SJCRH30 (cell line): ENCODE measurements at regions not wholly inside any gene's neighbourhood (a gene's known extent, or its start where the extent isn't known, plus 50 kb on each side); places are given as distances from the start of the nearest gene placed in this dataset.
A peak's percentile ranks its signal among the peaks of the same experiment; 100 is the strongest.

Source experiments
- DNase-seq, 2 experiments: peaks; one replicate each; pipeline ENCODE4 v3.0.0-alpha.2; 2015 to 2020
- H3K27ac ChIP-seq: fragments of 250-450 bp; sonication (Bioruptor Pico); 2 replicates; pipeline ENCODE4 v1.5.1; 2020; ENCODE audit warnings: mild to moderate bottlenecking, moderate library complexity
- H3K27me3 ChIP-seq: fragments of 250-450 bp; sonication (Bioruptor Pico); 2 replicates; pipeline ENCODE4 v1.5.1; 2020; ENCODE audit warnings: mild to moderate bottlenecking, moderate library complexity
- H3K36me3 ChIP-seq: fragments of 250-450 bp; sonication (Bioruptor Pico); 2 replicates; pipeline ENCODE4 v1.5.1; 2020; ENCODE audit warnings: mild to moderate bottlenecking, moderate library complexity
- H3K4me1 ChIP-seq: fragments of 250-450 bp; sonication (Bioruptor Pico); 2 replicates; pipeline ENCODE4 v1.5.1; 2020; ENCODE audit warnings: mild to moderate bottlenecking, moderate library complexity
- H3K4me3 ChIP-seq: fragments of 250-450 bp; sonication (Bioruptor Pico); 2 replicates; pipeline ENCODE4 v1.5.1; 2020; ENCODE audit warnings: mild to moderate bottlenecking, moderate library complexity
- H3K9me3 ChIP-seq: fragments of 250-450 bp; sonication (Bioruptor Pico); replicated peaks from 2 replicates; pipeline ENCODE4 v1.5.1; 2020; ENCODE audit warnings: mild to moderate bottlenecking, moderate library complexity

DNA sequence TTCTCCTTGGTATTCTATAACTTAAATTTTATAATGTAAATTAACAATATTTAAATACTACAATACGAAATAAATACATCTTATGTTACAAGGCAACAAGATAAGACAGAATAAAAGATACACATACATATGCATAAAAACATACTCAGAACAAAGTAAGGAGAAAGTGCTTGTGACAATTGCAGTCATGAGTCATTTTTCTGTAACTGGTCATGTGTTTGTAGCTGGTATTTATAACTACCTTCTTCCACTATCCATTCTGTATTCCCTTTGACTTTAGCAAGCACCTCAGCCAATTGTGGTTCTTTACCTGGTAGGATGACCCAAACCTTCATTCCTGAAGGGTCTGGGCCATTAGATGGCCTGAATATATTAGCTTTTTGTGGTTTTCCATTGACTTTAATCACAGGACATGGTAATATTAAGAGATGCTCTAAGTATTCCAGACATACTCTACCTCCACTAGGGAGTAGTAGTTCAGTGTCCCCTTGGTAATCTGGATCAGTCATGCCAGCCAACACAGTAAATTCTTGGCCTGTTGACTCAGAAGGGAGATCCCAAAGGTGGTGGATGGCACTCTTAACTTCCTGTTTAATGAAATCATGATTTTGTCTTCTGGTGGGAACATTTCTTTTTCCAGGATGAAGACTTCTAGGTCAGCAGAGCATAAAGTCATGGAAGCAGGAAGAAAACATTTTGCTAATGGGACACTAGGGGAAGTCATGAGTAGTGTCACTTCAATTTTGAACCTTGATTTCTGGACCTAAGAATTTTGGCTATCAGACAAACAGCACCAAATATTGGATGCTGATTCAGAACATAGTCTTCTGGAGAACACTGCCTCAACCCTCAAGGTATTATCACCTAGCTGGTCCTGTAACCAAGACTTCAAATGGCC lies 733.7 kb upstream of the IGFBP3 start:
- no peak for DNase-seq
- H3K4me3 ChIP-seq, result no peak overlapping the region
- H3K27me3 ChIP-seq, result no peaks in the 10 kb centered on the region
- no peaks in the 10 kb centered on the region for H3K4me1 ChIP-seq
- H3K9me3 ChIP-seq, result no peaks in the 10 kb centered on the region
- no peaks in the 10 kb centered on the region for H3K36me3 ChIP-seq
- no peak overlapping the region for H3K27ac ChIP-seq

- no peaks in the 10 kb centered on the region for H3K27me3 ChIP-seq
Observed at GRCh38 chr7:46653848-46654247, 732.8 kb upstream of the IGFBP3 start.

GRCh38 chr7:46652317-46652716 lies 731.2 kb upstream of the IGFBP3 start:
- no peaks in the 10 kb centered on the region for H3K9me3 ChIP-seq
- no peak for DNase-seq
- H3K4me3 ChIP-seq, result no peak overlapping the region
- no peak overlapping the region for H3K27ac ChIP-seq
- H3K4me1 ChIP-seq, result no peaks in the 10 kb centered on the region
- H3K27me3 ChIP-seq, result no peaks in the 10 kb centered on the region
- H3K36me3 ChIP-seq, result no peaks in the 10 kb centered on the region

More at GRCh38 chr7:46653848-46654247, 732.8 kb upstream of the IGFBP3 start:
- H3K36me3 ChIP-seq, result no peaks in the 10 kb centered on the region
- H3K27ac ChIP-seq, result no peak overlapping the region
- H3K4me3 ChIP-seq, result no peak overlapping the region
- no peaks in the 10 kb centered on the region for H3K4me1 ChIP-seq
- no peak for DNase-seq
- H3K9me3 ChIP-seq, result no peaks in the 10 kb centered on the region

GRCh38 chr7:46651561-46652088 lies 730.6 kb upstream of the IGFBP3 start:
- Histone ChIP-seq H3K4me1 (no peaks in the 10 kb centered on the region), H3K36me3 (no peaks in the 10 kb centered on the region), H3K27me3 (no peaks in the 10 kb centered on the region), H3K27ac (no peak overlapping the region), H3K9me3 (no peaks in the 10 kb centered on the region), H3K4me3 (no peak overlapping the region)
- no peak for DNase-seq

DNA sequence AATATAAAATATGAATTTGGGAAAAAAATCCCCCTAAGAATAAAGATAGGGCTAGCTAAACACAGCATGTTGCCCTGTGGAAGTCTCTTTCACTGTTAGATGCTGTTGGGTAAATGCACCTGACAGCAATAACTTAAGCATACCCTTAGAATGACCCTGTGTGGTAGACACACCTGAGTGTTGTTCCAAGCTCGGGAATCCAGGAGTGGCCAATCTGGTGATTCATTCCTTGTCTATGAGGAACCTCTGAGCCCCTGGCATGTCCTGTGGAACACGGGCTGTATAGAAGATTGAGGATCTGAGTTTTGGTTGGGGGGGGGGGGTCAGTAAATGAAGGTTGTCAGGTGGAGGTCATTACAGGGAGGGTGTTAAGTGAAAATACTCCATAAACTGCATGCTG lies 730.0 kb upstream of the IGFBP3 start:
- no peak for DNase-seq
- H3K27me3 ChIP-seq, result no peaks in the 10 kb centered on the region
- no peaks in the 10 kb centered on the region for H3K4me1 ChIP-seq
- H3K27ac ChIP-seq, result no peak overlapping the region
- no peaks in the 10 kb centered on the region for H3K9me3 ChIP-seq
- H3K36me3 ChIP-seq, result no peaks in the 10 kb centered on the region
- no peak overlapping the region for H3K4me3 ChIP-seq

GRCh38 chr7:46649876-46650275 lies 728.8 kb upstream of the IGFBP3 start:
- no peak for DNase-seq
- Histone ChIP-seq H3K4me3 (no peak overlapping the region), H3K27me3 (no peaks in the 10 kb centered on the region), H3K36me3 (no peaks in the 10 kb centered on the region), H3K27ac (no peak overlapping the region), H3K9me3 (no peaks in the 10 kb centered on the region), H3K4me1 (no peaks in the 10 kb centered on the region)

DNA sequence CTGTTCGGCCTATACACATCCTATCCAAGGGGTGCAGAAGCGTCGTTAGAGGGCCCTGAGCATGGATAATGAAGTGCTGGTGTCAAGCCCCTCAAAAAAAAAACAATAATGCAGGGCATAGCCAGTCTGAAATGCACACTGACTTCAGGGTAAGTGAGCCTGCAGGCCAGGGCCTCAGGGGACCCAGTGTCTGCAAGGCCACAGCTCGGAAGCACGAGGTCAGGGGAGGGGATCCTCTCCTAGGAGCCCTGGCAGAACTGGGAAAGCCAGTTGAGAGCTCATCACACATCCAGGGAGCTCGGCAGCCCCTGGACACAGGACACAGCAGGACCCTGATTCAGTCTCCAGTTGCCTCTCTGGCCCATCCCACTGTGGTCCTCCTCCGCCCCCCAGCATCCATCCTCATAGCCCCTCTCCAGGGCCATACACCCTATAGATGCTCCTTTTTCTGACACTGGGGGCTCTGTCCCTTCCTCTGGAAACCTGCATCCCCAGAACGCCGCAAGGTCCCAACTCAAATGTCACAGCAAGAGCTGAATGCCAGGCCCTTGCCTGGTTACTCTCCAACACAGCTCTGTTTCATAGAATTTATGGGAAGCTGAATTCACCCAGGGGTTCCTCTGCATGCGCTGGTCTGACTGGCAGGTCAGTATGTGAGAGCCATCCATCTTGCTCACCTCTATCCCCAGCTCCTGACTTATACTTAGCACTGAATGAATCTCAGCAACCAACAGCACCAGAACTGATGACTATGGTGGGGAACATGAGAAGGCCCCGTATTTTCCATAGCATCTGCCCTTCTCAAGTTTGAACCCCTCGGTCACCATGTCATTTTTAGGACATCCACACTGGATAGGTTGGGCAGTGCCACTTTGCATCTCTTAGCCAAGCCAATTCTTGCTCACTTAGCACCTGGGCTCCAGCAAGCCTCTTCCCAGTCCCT lies 717.0 kb upstream of the IGFBP3 start:
- H3K9me3 ChIP-seq, result no peaks in the 10 kb centered on the region
- no peak for DNase-seq
- no peaks in the 10 kb centered on the region for H3K4me1 ChIP-seq
- no peaks in the 10 kb centered on the region for H3K36me3 ChIP-seq
- no peak overlapping the region for H3K4me3 ChIP-seq
- no peak overlapping the region for H3K27ac ChIP-seq
- no peaks in the 10 kb centered on the region for H3K27me3 ChIP-seq

DNA sequence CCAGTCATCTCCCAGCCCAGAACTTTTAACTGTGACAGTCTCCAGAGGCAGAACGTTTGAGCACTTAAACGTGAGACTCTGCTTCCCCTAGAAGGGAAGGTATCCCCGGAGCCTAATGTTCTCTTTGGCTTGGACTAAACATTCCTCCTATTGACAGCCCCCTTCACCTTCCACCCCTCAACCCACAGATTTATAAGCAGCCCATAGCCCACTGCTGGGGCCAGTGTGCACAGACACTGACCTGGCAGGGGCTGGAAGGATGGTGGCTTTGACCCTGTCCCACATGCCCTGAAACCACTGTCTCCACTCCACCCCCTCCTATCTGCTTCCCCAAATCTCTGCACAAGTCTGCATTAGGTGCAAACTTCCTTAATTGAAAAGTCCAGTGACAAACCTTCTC lies 715.0 kb upstream of the IGFBP3 start:
- no peak overlapping the region for H3K4me3 ChIP-seq
- no peaks in the 10 kb centered on the region for H3K36me3 ChIP-seq
- H3K27ac ChIP-seq, result no peak overlapping the region
- no peaks in the 10 kb centered on the region for H3K27me3 ChIP-seq
- DNase-seq, result no peak
- no peaks in the 10 kb centered on the region for H3K9me3 ChIP-seq
- H3K4me1 ChIP-seq, result no peaks in the 10 kb centered on the region

DNA sequence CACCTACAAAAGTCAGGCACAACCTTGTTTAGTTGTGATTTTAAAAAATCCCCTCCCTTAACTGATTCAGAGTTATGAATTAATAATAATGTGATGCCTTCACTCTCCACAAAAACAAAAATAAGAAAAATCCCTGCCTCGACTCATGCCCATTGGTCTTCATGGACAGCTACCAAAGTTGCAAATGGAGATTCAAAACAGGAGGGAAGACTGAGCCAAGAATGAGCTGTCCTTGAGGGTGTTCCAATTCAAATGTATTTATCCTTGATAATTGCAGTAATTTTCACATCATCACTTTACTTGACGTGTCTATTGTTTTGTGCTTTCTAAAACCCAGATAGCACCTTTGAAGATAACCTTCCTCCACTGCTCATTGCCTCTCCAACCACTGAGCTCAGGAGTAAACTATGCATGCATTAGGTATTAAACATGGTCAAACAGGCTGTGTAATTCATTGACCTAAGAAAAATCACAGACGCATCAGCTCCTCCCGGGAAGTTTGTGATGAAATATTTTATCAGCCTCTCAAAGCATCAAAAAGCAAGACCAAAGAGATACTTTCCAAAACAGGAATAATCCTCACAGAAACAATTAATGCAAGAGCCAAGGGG lies 712.7 kb upstream of the IGFBP3 start:
- Histone ChIP-seq H3K27ac (no peak overlapping the region), H3K36me3 (no peaks in the 10 kb centered on the region), H3K4me1 (peaks cover 11% of the 10 kb centered on the region), H3K9me3 (no peaks in the 10 kb centered on the region), H3K27me3 (no peaks in the 10 kb centered on the region), H3K4me3 (no peak overlapping the region)
- no peak for DNase-seq

- no peak overlapping the region for H3K4me3 ChIP-seq
- H3K27me3 ChIP-seq, result no peaks in the 10 kb centered on the region
- H3K4me1 ChIP-seq, result peaks cover 11% of the 10 kb centered on the region
- H3K27ac ChIP-seq, result no peak overlapping the region
- H3K9me3 ChIP-seq, result no peaks in the 10 kb centered on the region
- no peaks in the 10 kb centered on the region for H3K36me3 ChIP-seq
- no peak for DNase-seq
Observed at GRCh38 chr7:46633200-46633599, 712.1 kb upstream of the IGFBP3 start.

- no peaks in the 10 kb centered on the region for H3K27me3 ChIP-seq
- no peaks in the 10 kb centered on the region for H3K9me3 ChIP-seq
- no peak overlapping the region for H3K4me3 ChIP-seq
- DNase-seq, result peak; percentile 71 to 82
- H3K4me1 ChIP-seq, result peaks cover 29% of the 10 kb centered on the region
- H3K27ac ChIP-seq, result no peak overlapping the region
- H3K36me3 ChIP-seq, result no peaks in the 10 kb centered on the region
Observed at GRCh38 chr7:46630031-46630430, 709.0 kb upstream of the IGFBP3 start.

DNA sequence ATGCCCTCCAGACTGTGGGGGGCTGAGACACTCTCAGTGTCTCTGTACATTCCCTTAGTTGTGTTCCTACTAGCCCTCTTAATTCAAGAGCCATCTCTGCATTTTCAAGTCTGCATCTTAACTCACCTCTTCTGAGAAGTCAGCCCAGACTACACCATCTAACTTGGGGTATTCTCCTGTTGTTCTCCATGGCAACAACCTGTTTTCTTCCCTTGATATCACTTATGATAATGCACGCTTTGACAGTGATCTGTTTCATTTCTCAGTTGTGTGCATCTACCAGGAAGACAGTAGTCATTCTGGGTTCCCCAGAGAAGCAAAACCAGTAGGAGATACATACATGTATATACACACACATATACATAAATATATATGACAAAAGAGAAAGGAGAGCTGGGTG lies 707.3 kb upstream of the IGFBP3 start:
- no peaks in the 10 kb centered on the region for H3K9me3 ChIP-seq
- no peak overlapping the region for H3K4me3 ChIP-seq
- no peaks in the 10 kb centered on the region for H3K36me3 ChIP-seq
- H3K27ac ChIP-seq, result no peak overlapping the region
- H3K27me3 ChIP-seq, result no peaks in the 10 kb centered on the region
- H3K4me1 ChIP-seq, result peaks cover 29% of the 10 kb centered on the region
- DNase-seq, result no peak

DNA sequence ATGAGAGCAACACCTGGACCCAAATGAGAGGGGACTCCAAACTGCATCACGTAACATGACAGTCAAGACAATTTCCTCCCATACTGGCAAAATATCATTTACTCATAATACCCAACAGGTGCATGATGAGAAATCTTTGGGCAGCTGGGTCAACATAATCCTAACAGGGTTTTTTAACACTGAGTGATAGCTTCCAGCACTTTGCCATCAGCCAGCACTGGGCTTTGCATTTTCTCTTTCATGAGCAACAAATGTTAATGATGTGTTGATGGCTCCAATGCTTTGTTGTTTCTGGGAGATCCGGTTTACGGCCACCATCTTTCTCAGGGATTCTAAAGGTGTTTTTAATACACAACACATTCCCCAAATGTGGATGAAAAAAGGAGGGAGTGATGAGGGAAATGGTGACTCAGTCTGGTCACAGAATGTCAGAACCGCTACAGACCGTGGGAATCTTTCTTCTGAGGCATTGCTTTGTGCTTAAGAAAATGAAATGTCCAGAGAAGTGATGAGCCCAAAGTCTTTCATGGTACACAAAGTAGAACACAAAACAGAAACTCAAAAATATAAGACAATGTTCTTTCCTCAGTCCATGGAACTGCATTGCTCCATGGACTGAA lies 705.7 kb upstream of the IGFBP3 start:
- Histone ChIP-seq H3K27ac (peak overlapping the region; percentile 54), H3K4me3 (no peak overlapping the region)

DNA sequence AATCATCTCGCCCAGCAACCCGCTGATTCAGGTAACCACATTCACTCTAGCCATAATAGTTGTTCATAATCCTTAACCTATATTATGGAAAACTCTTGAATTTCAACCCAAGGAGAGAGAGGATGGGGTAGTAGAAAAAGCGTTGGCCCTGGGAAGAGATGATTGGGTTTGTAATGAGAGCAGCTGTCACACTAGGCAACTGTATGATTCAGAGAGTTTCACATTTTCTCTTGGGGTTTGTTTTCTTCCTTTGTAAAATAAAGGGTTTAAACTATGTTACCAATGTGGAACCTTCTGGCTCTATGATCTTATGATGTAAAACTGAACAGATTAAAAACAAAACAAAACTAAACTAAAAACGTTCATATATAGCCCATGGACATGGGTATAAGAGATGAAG lies 705.2 kb upstream of the IGFBP3 start:
- H3K4me1 ChIP-seq, result peaks cover 29% of the 10 kb centered on the region
- no peak overlapping the region for H3K4me3 ChIP-seq
- no peaks in the 10 kb centered on the region for H3K27me3 ChIP-seq
- H3K36me3 ChIP-seq, result no peaks in the 10 kb centered on the region
- H3K9me3 ChIP-seq, result no peaks in the 10 kb centered on the region
- peak overlapping the region; percentile 54 for H3K27ac ChIP-seq
- DNase-seq, result peak in 1 of 2 experiments; percentile 40

More for the DNA sequence above, 705.7 kb upstream of the IGFBP3 start:
- Histone ChIP-seq H3K4me1 (peaks cover 29% of the 10 kb centered on the region), H3K27me3 (no peaks in the 10 kb centered on the region), H3K36me3 (no peaks in the 10 kb centered on the region), H3K9me3 (no peaks in the 10 kb centered on the region)
- DNase-seq, result peak; percentile 43 to 78
